Left lobe of liver (tissue), 2 donors: ENCODE measurements at regions not wholly inside any gene's neighbourhood (a gene's known extent, or its start where the extent isn't known, plus 50 kb on each side); places are given as distances from the start of the nearest gene placed in this dataset.
A peak's percentile ranks its signal among the peaks of the same experiment; 100 is the strongest.

ENCODE experiments used
- ATAC-seq: fragments of 200-7000 bp; cut with Tn5 transposase; one replicate; pipeline ENCODE4 v1.9.1; 2020; ENCODE audit warnings: mild to moderate bottlenecking, moderate library complexity
- DNase-seq: peaks from one replicate; pipeline ENCODE4 v3.0.0-alpha.2; 2020; ENCODE audit warnings: low spot score
- donor health status: DM: no; HTN: no; CAD: no; lungs with moderate emphysema.
- donor health status: DM: no; HTN: yes; CAD: no.

GRCh38 chr4:155522201-155522600, 144.4 kb upstream of the GUCY1A1 start:
- DNase-seq (no peak), ATAC-seq (no peak)

GRCh38 chr4:155521382-155521781, 144.6 kb upstream of the MAP9 start:
- ATAC-seq (no peak), DNase-seq (no peak)

GRCh38 chr4:155515444-155516075, 138.8 kb upstream of the MAP9 start:
- DNase-seq (no peak), ATAC-seq (no peak)

- DNase-seq: no peak
- ATAC-seq: no peak
Observed at GRCh38 chr4:155514628-155515027, 137.9 kb upstream of the MAP9 start.

- no peak for DNase-seq
- ATAC-seq: no peak
Observed at GRCh38 chr4:155512817-155513216, 136.1 kb upstream of the MAP9 start.

GRCh38 chr4:155512046-155512445, 135.3 kb upstream of the MAP9 start:
- DNase-seq (no peak), ATAC-seq (no peak)

- DNase-seq: no peak
- no peak for ATAC-seq
Observed at GRCh38 chr4:155510771-155511170, 134.0 kb upstream of the MAP9 start.

- DNase-seq: no peak
- no peak for ATAC-seq
Observed at GRCh38 chr4:155509555-155509954, 132.8 kb upstream of the MAP9 start.

- ATAC-seq (no peak), DNase-seq (no peak)
Observed at GRCh38 chr4:155506745-155507144, 130.0 kb upstream of the MAP9 start.

- ATAC-seq (no peak), DNase-seq (no peak)
Observed at GRCh38 chr4:155505321-155505720, 128.6 kb upstream of the MAP9 start.

- DNase-seq (no peak), ATAC-seq (no peak)
Observed at GRCh38 chr4:155497306-155497705, 120.5 kb upstream of the MAP9 start.

- ATAC-seq (no peak), DNase-seq (no peak)
Observed at GRCh38 chr4:155496294-155496626, 119.5 kb upstream of the MAP9 start.

GRCh38 chr4:155495572-155496293, 119.0 kb upstream of the MAP9 start:
- no peak for ATAC-seq
- DNase-seq: no peak

- ATAC-seq (peak; percentile 73), DNase-seq (no peak)
Observed at GRCh38 chr4:155494037-155494718, 117.4 kb upstream of the MAP9 start.

- ATAC-seq (peak; percentile 67), DNase-seq (no peak)
Observed at GRCh38 chr4:155491336-155492120, 114.8 kb upstream of the MAP9 start.

GRCh38 chr4:155489271-155489670, 112.5 kb upstream of the MAP9 start:
- ATAC-seq: no peak

GRCh38 chr4:155488691-155489090, 111.9 kb upstream of the MAP9 start:
- ATAC-seq (no peak), DNase-seq (no peak)

More at GRCh38 chr4:155489271-155489670, 112.5 kb upstream of the MAP9 start:
- DNase-seq: no peak

- DNase-seq (no peak), ATAC-seq (no peak)
Observed at GRCh38 chr4:155487210-155487609, 110.4 kb upstream of the MAP9 start.

GRCh38 chr4:155481150-155481549, 104.4 kb upstream of the MAP9 start:
- no peak for ATAC-seq

GRCh38 chr4:155479835-155480234, 103.1 kb upstream of the MAP9 start:
- ATAC-seq: no peak

More at GRCh38 chr4:155481150-155481549, 104.4 kb upstream of the MAP9 start:
- DNase-seq: no peak

GRCh38 chr4:155478336-155478835, 101.6 kb upstream of the MAP9 start:
- no peak for DNase-seq
- ATAC-seq: no peak

More at GRCh38 chr4:155479835-155480234, 103.1 kb upstream of the MAP9 start:
- no peak for DNase-seq
